OCI-LY7 (cell line): ENCODE measurements at regions not wholly inside any gene's neighbourhood (a gene's known extent, or its start where the extent isn't known, plus 50 kb on each side); places are given as distances from the start of the nearest gene placed in this dataset.

ENCODE experiments used
- BruUV-seq: library from RNA; stranded (reverse); fragments of 400-500 nt; replicated peaks from 2 replicates; lab custom pipeline; 2021; lab: Mats Ljungman, UMichigan
- CTCF ChIA-PET: fragments of 300-600 bp; sonication (Branson Sonifier 250); formaldehyde crosslinking; loops from one replicate; lab custom pipeline; 2022; ENCODE audit warnings: antibody characterized with exemption; ENCODE audit not compliant: unreplicated experiment; lab: Charles Lee
- POLR2A ChIA-PET: fragments of 300-600 bp; sonication (Branson Sonifier 250); formaldehyde crosslinking; loops from one replicate; lab custom pipeline; 2022; ENCODE audit warnings: antibody characterized with exemption; lab: Charles Lee
- DNase-seq: peaks from one replicate; pipeline ENCODE4 v3.0.0-alpha.2; 2015; ENCODE audit warnings: low spot score
- H2AFZ ChIP-seq: fragments of 200-600 bp; sonication (generic), shearing (Covaris generic); 2 replicates; pipeline ENCODE4 v1.6.1; 2014; ENCODE audit warnings: mild to moderate bottlenecking, antibody characterized with exemption, low read length, moderate library complexity
- H3K27ac ChIP-seq: fragments of 200-600 bp; sonication (generic); 2 replicates; pipeline ENCODE4 v1.5.1; 2014; ENCODE audit warnings: mixed run types, low read depth, mild to moderate bottlenecking, moderate library complexity, low read length, inconsistent platforms; ENCODE audit not compliant: poor library complexity, severe bottlenecking
- H3K36me3 ChIP-seq: fragments of 200-600 bp; sonication (generic); 2 replicates; pipeline ENCODE4 v1.6.1; 2014; ENCODE audit warnings: mild to moderate bottlenecking, antibody characterized with exemption, low read length, moderate library complexity, mixed read lengths; ENCODE audit not compliant: insufficient read depth
- H3K4me1 ChIP-seq: fragments of 200-600 bp; sonication (generic); 2 replicates; pipeline ENCODE4 v1.5.1; 2014; ENCODE audit warnings: mild to moderate bottlenecking, low read length; ENCODE audit not compliant: insufficient read depth, poor library complexity, severe bottlenecking
- H3K4me2 ChIP-seq: fragments of 200-600 bp; sonication (generic); 2 replicates; pipeline ENCODE4 v1.6.1; 2014; ENCODE audit warnings: mild to moderate bottlenecking, low read length
- H3K4me3 ChIP-seq: fragments of 200-600 bp; sonication (generic); 2 replicates; pipeline ENCODE4 v1.5.1; 2014; ENCODE audit warnings: mild to moderate bottlenecking, low read depth, low read length; ENCODE audit not compliant: poor library complexity, severe bottlenecking
- H3K79me2 ChIP-seq: fragments of 200-600 bp; sonication (generic); 2 replicates; pipeline ENCODE4 v1.6.1; 2016; ENCODE audit warnings: low read depth, mild to moderate bottlenecking, low read length, moderate library complexity, mixed read lengths; ENCODE audit not compliant: insufficient read depth
- H3K9me2 ChIP-seq: fragments of 200-600 bp; sonication (generic); 2 replicates; pipeline ENCODE4 v1.6.1; 2016; ENCODE audit warnings: mild to moderate bottlenecking, low read length, mixed read lengths; ENCODE audit not compliant: insufficient read depth
- H3K9me3 ChIP-seq: fragments of 200-600 bp; sonication (generic); 2 replicates; pipeline ENCODE4 v1.6.1; 2014; ENCODE audit warnings: mild to moderate bottlenecking, mixed run types, low read length, mixed read lengths
- H4K20me1 ChIP-seq: fragments of 200-600 bp; sonication (generic); 2 replicates; pipeline ENCODE4 v1.6.1; 2014; ENCODE audit warnings: mild to moderate bottlenecking, antibody characterized with exemption, low read length, moderate library complexity, mixed read lengths; ENCODE audit not compliant: insufficient read depth
- EZH2phosphoT487 ChIP-seq: fragments of 200-600 bp; sonication (generic); IDR thresholded peaks from 2 replicates; pipeline ENCODE4 v1.6.1; 2018; ENCODE audit warnings: low read depth, borderline replicate concordance, mild to moderate bottlenecking, mixed run types, antibody characterized with exemption, low read length, moderate library complexity, mixed read lengths
- intact Hi-C: fragments of 100-400 bp; cut with micrococcal nuclease; formaldehyde crosslinking; loops from one replicate; pipeline ENCODE4 v1.10.0; 2022; ENCODE audit not compliant: unreplicated experiment
- TF ChIP-seq, protein P1 (sequence below): fragments of 200-600 bp; sonication (generic); conservative IDR thresholded peaks from 2 replicates; pipeline ENCODE4 v1.5.1; 2014; ENCODE audit warnings: mild to moderate bottlenecking, antibody characterized with exemption, low read length, moderate library complexity, mixed read lengths

DNA sequence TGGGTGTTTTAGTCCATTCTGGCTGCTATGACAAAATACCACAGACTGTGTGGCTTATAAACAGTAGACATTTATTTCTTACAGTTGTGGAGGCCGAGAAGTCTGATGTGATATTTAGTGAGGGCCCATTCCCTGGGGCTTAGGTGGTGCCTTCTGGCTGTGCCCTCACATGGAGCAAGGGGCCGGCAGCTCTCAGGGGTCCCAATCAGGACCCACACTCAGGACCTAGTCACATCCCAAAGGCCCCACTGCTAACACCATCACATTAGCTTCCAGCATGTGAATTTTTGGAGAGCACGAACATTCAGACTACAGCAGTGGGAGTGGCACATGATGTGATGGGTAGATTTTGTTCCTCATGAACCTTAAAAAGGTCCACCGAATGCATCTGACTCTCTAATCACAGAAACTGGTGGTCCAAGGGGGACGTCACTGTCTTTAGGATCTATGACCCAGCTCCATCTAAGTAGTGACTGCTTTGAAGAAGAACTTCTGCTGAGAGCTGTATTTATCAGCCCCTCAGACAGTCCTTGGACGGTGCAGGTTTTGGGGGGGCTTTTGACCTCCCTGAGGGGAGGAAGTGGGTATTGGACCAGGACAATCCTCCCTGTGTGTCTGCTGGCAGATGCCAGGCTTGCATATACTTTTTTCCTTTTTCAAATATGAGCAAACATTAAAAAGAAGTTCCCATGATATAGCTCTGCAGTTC is 154.5 kb upstream of the ZNF32 start:
- no peaks in the 10 kb centered on the region for H3K9me2 ChIP-seq
- POLR2A ChIA-PET: interaction anchor here (0.8 kb wide), 1 partner anchor 10 kb away, joined by 3 read pairs; no protein-coding TSS in a partner anchor
- H3K9me3 ChIP-seq: no peaks in the 10 kb centered on the region

DNA sequence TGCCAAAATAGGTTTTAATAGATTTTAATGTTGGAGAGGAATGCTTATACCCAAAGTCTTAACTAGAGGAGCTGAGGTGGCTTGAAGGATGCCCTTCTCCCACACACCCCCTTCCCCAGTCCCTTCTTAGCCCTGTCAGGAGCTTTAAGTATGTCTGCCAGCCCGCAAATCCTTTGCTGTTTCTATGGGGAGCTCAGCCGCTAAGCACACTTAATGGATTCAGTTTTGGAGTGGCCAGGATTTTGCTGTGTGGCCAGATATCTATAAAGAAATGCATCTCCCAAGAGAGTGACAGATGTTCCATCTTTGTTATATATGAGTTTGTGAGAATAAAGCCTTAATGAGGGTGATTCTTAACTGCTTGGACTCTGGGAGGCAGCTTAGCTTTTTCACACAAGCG is 152.9 kb upstream of the ZNF32 start:
- H3K36me3 ChIP-seq: no peaks in the 10 kb centered on the region
- H3K27ac ChIP-seq: no peak overlapping the region
- H4K20me1 ChIP-seq: no peaks in the 10 kb centered on the region
- no peaks in the 10 kb centered on the region for H3K9me2 ChIP-seq
- H3K79me2 ChIP-seq: no peaks in the 10 kb centered on the region
- TF ChIP-seq, protein P1, sequence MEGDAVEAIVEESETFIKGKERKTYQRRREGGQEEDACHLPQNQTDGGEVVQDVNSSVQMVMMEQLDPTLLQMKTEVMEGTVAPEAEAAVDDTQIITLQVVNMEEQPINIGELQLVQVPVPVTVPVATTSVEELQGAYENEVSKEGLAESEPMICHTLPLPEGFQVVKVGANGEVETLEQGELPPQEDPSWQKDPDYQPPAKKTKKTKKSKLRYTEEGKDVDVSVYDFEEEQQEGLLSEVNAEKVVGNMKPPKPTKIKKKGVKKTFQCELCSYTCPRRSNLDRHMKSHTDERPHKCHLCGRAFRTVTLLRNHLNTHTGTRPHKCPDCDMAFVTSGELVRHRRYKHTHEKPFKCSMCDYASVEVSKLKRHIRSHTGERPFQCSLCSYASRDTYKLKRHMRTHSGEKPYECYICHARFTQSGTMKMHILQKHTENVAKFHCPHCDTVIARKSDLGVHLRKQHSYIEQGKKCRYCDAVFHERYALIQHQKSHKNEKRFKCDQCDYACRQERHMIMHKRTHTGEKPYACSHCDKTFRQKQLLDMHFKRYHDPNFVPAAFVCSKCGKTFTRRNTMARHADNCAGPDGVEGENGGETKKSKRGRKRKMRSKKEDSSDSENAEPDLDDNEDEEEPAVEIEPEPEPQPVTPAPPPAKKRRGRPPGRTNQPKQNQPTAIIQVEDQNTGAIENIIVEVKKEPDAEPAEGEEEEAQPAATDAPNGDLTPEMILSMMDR: no peak
- TF ChIP-seq EZH2phosphoT487: no peak
- no peak overlapping the region for H2AFZ ChIP-seq
- no peak overlapping the region for H3K4me3 ChIP-seq
- ChIA-PET POLR2A (no interaction called here), CTCF (no interaction called here)
- no peak overlapping the region for H3K4me2 ChIP-seq
- no peaks in the 10 kb centered on the region for H3K9me3 ChIP-seq
- BruUV-seq: no TSS peak
- H3K4me1 ChIP-seq: no peaks in the 10 kb centered on the region
- intact Hi-C loops: no loop called here
- no peak for DNase-seq

More for the DNA sequence above, 154.5 kb upstream of the ZNF32 start:
- TF ChIP-seq, protein P1: no peak
- TF ChIP-seq EZH2phosphoT487: no peak
- Histone ChIP-seq H3K4me3 (no peak overlapping the region), H2AFZ (no peak overlapping the region), H4K20me1 (no peaks in the 10 kb centered on the region), H3K4me2 (no peak overlapping the region), H3K4me1 (no peaks in the 10 kb centered on the region), H3K27ac (no peak overlapping the region), H3K79me2 (no peaks in the 10 kb centered on the region), H3K36me3 (no peaks in the 10 kb centered on the region)
- DNase-seq: no peak
- CTCF ChIA-PET: no interaction called here
- intact Hi-C loops: no loop called here
- BruUV-seq: no TSS peak

DNA sequence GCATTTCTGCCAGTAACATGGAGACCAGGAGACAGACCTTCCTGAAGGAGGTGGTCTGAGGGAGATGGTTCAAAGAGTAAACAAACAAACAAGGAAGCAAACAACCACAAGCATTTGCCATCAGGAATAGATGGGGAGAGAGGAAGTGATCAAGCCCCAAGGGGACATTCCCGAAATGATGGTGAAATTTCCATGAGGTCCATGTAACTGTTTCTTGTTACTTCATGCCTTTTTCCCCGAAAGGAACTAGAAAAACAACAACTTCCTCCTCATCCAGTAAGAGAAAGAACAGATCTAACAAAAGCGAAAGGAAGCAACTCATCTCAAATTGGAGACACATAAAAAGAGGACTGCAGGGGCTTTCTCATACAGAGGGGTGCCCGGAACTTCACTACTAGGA is 152.5 kb upstream of the ZNF32 start:
- H3K9me3 ChIP-seq: no peaks in the 10 kb centered on the region
- no peaks in the 10 kb centered on the region for H3K79me2 ChIP-seq
- H3K36me3 ChIP-seq: no peaks in the 10 kb centered on the region
- TF ChIP-seq, protein P1: no peak
- TF ChIP-seq EZH2phosphoT487: no peak
- no TSS peak for BruUV-seq
- no peaks in the 10 kb centered on the region for H3K9me2 ChIP-seq
- ChIA-PET CTCF (no interaction called here), POLR2A (no interaction called here)
- H3K27ac ChIP-seq: no peak overlapping the region
- H4K20me1 ChIP-seq: no peaks in the 10 kb centered on the region
- H2AFZ ChIP-seq: no peak overlapping the region
- H3K4me2 ChIP-seq: no peak overlapping the region
- no peak overlapping the region for H3K4me3 ChIP-seq
- no peaks in the 10 kb centered on the region for H3K4me1 ChIP-seq
- DNase-seq: no peak
- intact Hi-C loops: no loop called here
